Hepatocyte (in vitro differentiated cells): ENCODE measurements at regions not wholly inside any gene's neighbourhood (a gene's known extent, or its start where the extent isn't known, plus 50 kb on each side); places are given as distances from the start of the nearest gene placed in this dataset.

Source experiments
- DNase-seq: peaks from one replicate; pipeline ENCODE4 v3.0.0-alpha.2; 2016; ENCODE audit warnings: low spot score
- H2AFZ ChIP-seq: fragments of 200-600 bp; sonication (generic); 2 replicates; pipeline ENCODE4 v1.6.0; 2016; ENCODE audit warnings: antibody characterized with exemption, mild to moderate bottlenecking
- H3K27ac ChIP-seq: fragments of 200-600 bp; sonication (generic); 2 replicates; pipeline ENCODE4 v1.5.1; 2016; ENCODE audit warnings: mild to moderate bottlenecking
- H3K27me3 ChIP-seq: fragments of 200-600 bp; sonication (generic); 2 replicates; pipeline ENCODE4 v1.6.1; 2016
- H3K36me3 ChIP-seq: fragments of 200-600 bp; sonication (generic); replicated peaks from 2 replicates; pipeline ENCODE4 v1.5.1; 2016; ENCODE audit warnings: low read depth; ENCODE audit not compliant: insufficient read depth
- H3K4me1 ChIP-seq: fragments of 200-600 bp; sonication (generic); 2 replicates; pipeline ENCODE4 v1.5.1; 2016; ENCODE audit warnings: mild to moderate bottlenecking, moderate library complexity; ENCODE audit not compliant: insufficient read depth
- H3K4me2 ChIP-seq: fragments of 200-600 bp; sonication (generic); 2 replicates; pipeline ENCODE4 v1.6.0; 2016
- H3K4me3 ChIP-seq: fragments of 200-600 bp; sonication (generic); 2 replicates; pipeline ENCODE4 v1.5.1; 2016; ENCODE audit warnings: mild to moderate bottlenecking
- H3K79me2 ChIP-seq: fragments of 200-600 bp; sonication (generic); 2 replicates; pipeline ENCODE4 v1.6.0; 2017; ENCODE audit warnings: mild to moderate bottlenecking
- H3K9me2 ChIP-seq: fragments of 200-600 bp; sonication (generic); replicated peaks from 2 replicates; pipeline ENCODE4 v1.6.0; 2017; ENCODE audit warnings: mild to moderate bottlenecking; ENCODE audit not compliant: insufficient read depth
- H3K9me3 ChIP-seq: fragments of 200-600 bp; sonication (generic); 2 replicates; pipeline ENCODE4 v1.5.1; 2016; ENCODE audit warnings: low read depth, mild to moderate bottlenecking
- H4K20me1 ChIP-seq: fragments of 200-600 bp; sonication (generic); 2 replicates; pipeline ENCODE4 v1.6.0; 2016; ENCODE audit warnings: mild to moderate bottlenecking; ENCODE audit not compliant: insufficient read depth, poor library complexity, severe bottlenecking
- EZH2 ChIP-seq: fragments of 200-600 bp; sonication (generic); IDR thresholded peaks from 2 replicates; pipeline ENCODE4 v1.6.1; 2016; ENCODE audit warnings: antibody characterized with exemption, mild to moderate bottlenecking, borderline replicate concordance
- EZH2phosphoT487 ChIP-seq: fragments of 200-600 bp; sonication (generic); IDR thresholded peaks from one replicate; pipeline ENCODE4 v1.6.1; 2018; ENCODE audit warnings: antibody characterized with exemption, mild to moderate bottlenecking, low read depth, moderate library complexity; ENCODE audit not compliant: unreplicated experiment, severe bottlenecking
- whole genome bisulfite sequencing: methylation state at CpG from one replicate; pipeline ENCODE4 v1.1.6; 2016; ENCODE audit warnings: low lambda C conversion rate; ENCODE audit errors: missing lambda C conversion rate; 5-methylcytosine and 5-hydroxymethylcytosine counted together
- TF ChIP-seq, protein P1 (sequence below): fragments of 200-600 bp; sonication (generic); IDR thresholded peaks from 2 replicates; pipeline ENCODE4 v1.5.1; 2016; ENCODE audit warnings: antibody characterized with exemption, mild to moderate bottlenecking; ENCODE audit not compliant: poor library complexity

DNA sequence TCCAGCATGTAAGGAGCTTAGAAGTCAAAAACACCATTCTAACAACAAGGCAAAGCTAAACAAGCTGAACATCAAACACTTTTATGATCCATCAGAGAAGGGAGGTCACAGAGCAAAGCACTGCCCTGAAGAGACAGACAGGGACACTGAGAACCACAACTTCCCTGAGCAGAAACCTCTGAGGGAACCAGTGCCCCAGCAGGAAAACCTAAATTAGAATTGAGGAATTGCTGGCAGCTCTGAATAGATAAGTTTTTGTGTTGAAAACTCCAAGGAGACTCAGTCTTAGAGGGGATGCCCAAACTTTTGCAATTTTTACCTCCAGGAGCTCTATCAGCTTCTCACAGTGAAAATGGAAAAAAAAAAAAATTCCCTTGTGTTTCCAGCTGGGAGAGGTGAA, 83.0 kb upstream of the MAPK10 start:
- no peaks in the 10 kb centered on the region for H3K27me3 ChIP-seq
- no peak overlapping the region for H3K27ac ChIP-seq
- no peak for DNase-seq
- H3K4me2 ChIP-seq: no peak overlapping the region
- no peak overlapping the region for H3K4me3 ChIP-seq
- H4K20me1 ChIP-seq: no peaks in the 10 kb centered on the region
- H3K79me2 ChIP-seq: no peaks in the 10 kb centered on the region
- H3K4me1 ChIP-seq: no peaks in the 10 kb centered on the region
- no peak overlapping the region for H2AFZ ChIP-seq
- no peaks in the 10 kb centered on the region for H3K9me2 ChIP-seq
- H3K36me3 ChIP-seq: no peaks in the 10 kb centered on the region
- H3K9me3 ChIP-seq: no peaks in the 10 kb centered on the region
- TF ChIP-seq, protein P1, sequence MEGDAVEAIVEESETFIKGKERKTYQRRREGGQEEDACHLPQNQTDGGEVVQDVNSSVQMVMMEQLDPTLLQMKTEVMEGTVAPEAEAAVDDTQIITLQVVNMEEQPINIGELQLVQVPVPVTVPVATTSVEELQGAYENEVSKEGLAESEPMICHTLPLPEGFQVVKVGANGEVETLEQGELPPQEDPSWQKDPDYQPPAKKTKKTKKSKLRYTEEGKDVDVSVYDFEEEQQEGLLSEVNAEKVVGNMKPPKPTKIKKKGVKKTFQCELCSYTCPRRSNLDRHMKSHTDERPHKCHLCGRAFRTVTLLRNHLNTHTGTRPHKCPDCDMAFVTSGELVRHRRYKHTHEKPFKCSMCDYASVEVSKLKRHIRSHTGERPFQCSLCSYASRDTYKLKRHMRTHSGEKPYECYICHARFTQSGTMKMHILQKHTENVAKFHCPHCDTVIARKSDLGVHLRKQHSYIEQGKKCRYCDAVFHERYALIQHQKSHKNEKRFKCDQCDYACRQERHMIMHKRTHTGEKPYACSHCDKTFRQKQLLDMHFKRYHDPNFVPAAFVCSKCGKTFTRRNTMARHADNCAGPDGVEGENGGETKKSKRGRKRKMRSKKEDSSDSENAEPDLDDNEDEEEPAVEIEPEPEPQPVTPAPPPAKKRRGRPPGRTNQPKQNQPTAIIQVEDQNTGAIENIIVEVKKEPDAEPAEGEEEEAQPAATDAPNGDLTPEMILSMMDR: no peak
- TF ChIP-seq EZH2: no peak
- no peak for TF ChIP-seq EZH2phosphoT487

DNA sequence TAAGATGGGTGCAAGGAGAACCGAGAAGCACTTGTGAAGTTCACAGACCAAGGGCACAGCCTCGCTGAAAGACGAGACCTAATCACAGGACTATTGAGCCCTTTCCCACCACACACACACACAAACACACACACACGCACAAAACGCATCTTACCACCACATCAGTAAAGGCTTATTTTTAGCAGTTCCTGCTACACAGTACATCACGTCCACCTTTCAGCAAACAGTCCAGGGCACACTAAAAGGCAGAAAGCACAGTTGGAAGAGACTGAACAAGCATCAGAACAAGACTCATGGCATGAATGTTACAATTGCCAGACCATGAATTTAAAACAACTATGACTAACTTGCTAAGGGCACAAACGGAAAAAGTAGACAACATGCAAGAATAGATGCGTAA, 83.6 kb upstream of the MAPK10 start:
- H3K36me3 ChIP-seq: no peaks in the 10 kb centered on the region
- TF ChIP-seq, protein P1: no peak
- TF ChIP-seq EZH2phosphoT487 (no peak), EZH2 (no peak)
- H3K27ac ChIP-seq: no peak overlapping the region
- H3K27me3 ChIP-seq: no peaks in the 10 kb centered on the region
- 76% methylated on average over 8 of the region's 8 CpGs for WGBS
- H3K79me2 ChIP-seq: no peaks in the 10 kb centered on the region
- H3K4me3 ChIP-seq: no peak overlapping the region
- DNase-seq: no peak
- no peak overlapping the region for H2AFZ ChIP-seq
- H3K4me2 ChIP-seq: no peak overlapping the region
- no peaks in the 10 kb centered on the region for H3K4me1 ChIP-seq
- H3K9me2 ChIP-seq: no peaks in the 10 kb centered on the region
- H3K9me3 ChIP-seq: no peaks in the 10 kb centered on the region
- no peaks in the 10 kb centered on the region for H4K20me1 ChIP-seq

DNA sequence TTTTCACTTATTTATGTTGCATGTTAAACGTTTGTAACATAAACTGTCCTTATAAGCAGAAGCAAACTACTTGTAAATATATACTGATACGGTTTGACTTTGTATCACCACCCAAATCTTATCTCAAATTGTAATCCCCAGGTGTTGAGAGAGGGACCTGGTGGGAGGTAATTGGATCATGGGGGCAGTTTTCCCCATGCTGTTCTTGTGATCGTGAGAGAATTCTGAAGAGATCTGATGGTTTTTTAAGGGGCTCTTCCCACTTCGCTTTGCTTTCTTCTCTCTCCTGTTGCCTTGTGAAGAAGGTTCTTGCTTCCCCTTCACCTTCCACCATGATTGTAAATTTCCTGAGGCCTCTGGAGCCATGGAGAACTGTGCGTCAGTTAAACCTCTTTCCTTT, 87.1 kb upstream of the MAPK10 start:
- TF ChIP-seq EZH2phosphoT487 (no peak), EZH2 (no peak)
- TF ChIP-seq, protein P1: no peak
- Histone ChIP-seq H3K9me3 (no peaks in the 10 kb centered on the region), H3K79me2 (no peaks in the 10 kb centered on the region), H3K4me2 (no peak overlapping the region), H4K20me1 (no peaks in the 10 kb centered on the region), H3K36me3 (no peaks in the 10 kb centered on the region), H2AFZ (no peak overlapping the region), H3K27ac (no peak overlapping the region), H3K4me3 (no peak overlapping the region), H3K27me3 (no peaks in the 10 kb centered on the region), H3K4me1 (peaks cover 14% of the 10 kb centered on the region), H3K9me2 (no peaks in the 10 kb centered on the region)
- no peak for DNase-seq
- 60% methylated on average over 5 of the region's 5 CpGs for WGBS

DNA sequence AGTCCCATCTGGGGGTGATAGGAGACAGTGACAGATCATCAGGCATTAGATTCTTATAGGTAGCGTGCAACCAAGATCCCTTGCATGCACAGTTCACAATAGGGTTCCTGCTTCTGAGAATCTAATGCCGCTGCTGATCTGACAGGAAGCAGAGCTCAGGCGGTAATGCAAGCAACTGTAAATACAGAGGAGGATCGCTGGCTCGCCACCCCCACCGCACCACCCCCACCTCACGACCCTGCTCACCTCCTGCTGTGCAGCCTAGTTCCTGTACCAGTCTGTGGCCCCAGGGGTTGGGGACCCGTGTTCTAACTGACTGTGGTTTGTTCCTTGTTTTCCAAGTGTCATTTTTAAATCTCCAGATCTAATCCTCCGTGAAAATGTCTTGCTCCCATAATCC, 89.0 kb upstream of the MAPK10 start:
- H3K36me3 ChIP-seq: no peaks in the 10 kb centered on the region
- no peaks in the 10 kb centered on the region for H3K27me3 ChIP-seq
- H3K9me2 ChIP-seq: no peaks in the 10 kb centered on the region
- peak overlapping the region; percentile 60 for H3K4me2 ChIP-seq
- no peaks in the 10 kb centered on the region for H3K9me3 ChIP-seq
- H2AFZ ChIP-seq: no peak overlapping the region
- DNase-seq: no peak
- H3K79me2 ChIP-seq: no peaks in the 10 kb centered on the region
- TF ChIP-seq, protein P1: no peak
- TF ChIP-seq EZH2 (no peak), EZH2phosphoT487 (no peak)
- H4K20me1 ChIP-seq: no peaks in the 10 kb centered on the region
- WGBS: 42% methylated on average over 9 of the region's 9 CpGs
- H3K27ac ChIP-seq: no peak overlapping the region
- H3K4me3 ChIP-seq: no peak overlapping the region
- peaks cover 14% of the 10 kb centered on the region for H3K4me1 ChIP-seq
